Progenitor cell of endocrine pancreas (in vitro differentiated cells): ENCODE measurements at regions not wholly inside any gene's neighbourhood (a gene's known extent, or its start where the extent isn't known, plus 50 kb on each side); places are given as distances from the start of the nearest gene placed in this dataset.

Source experiments
- DNase-seq: peaks from one replicate; pipeline ENCODE4 v3.0.0; 2021; ENCODE audit warnings: low spot score; ENCODE audit not compliant: unreplicated experiment
- H3K27ac Mint-ChIP-seq: 2 replicates; pipeline ENCODE4 v1.8.0; 2021; ENCODE audit warnings: mild to moderate bottlenecking, moderate library complexity, mixed read lengths
- H3K27me3 Mint-ChIP-seq: 2 replicates; pipeline ENCODE4 v1.8.0; 2021; ENCODE audit warnings: mixed read lengths
- H3K36me3 Mint-ChIP-seq: 2 replicates; pipeline ENCODE4 v1.8.0; 2022; ENCODE audit warnings: mixed read lengths; ENCODE audit not compliant: insufficient read depth
- H3K4me1 Mint-ChIP-seq: 2 replicates; pipeline ENCODE4 v1.8.0; 2021; ENCODE audit warnings: low read depth, mixed read lengths
- H3K4me3 Mint-ChIP-seq: 2 replicates; pipeline ENCODE4 v1.8.0; 2021; ENCODE audit warnings: low read depth, mild to moderate bottlenecking, moderate library complexity, mixed read lengths
- H3K9me3 Mint-ChIP-seq: 2 replicates; pipeline ENCODE4 v1.8.0; 2021; ENCODE audit warnings: low read depth, mixed read lengths
- CTCF ChIP-seq: fragments of 200-600 bp; sonication (generic); IDR thresholded peaks from one replicate; pipeline ENCODE4 v1.5.0; 2021; ENCODE audit warnings: antibody characterized with exemption, mild to moderate bottlenecking; ENCODE audit not compliant: unreplicated experiment

- Mint-ChIP-seq H3K27me3 (no peaks in the 10 kb centered on the region), H3K4me1 (peaks cover 1% of the 10 kb centered on the region), H3K27ac (no peak overlapping the region), H3K4me3 (no peak overlapping the region), H3K9me3 (peaks cover 3% of the 10 kb centered on the region), H3K36me3 (no peaks in the 10 kb centered on the region)
- TF ChIP-seq CTCF = no peak
- no peak for DNase-seq
Observed at GRCh38 chr12:45591635-45592034, 137.9 kb upstream of the ARID2 start.

GRCh38 chr12:45596366-45596765 lies 133.1 kb upstream of the ARID2 start:
- H3K27ac Mint-ChIP-seq = no peak overlapping the region
- DNase-seq = no peak
- no peaks in the 10 kb centered on the region for H3K36me3 Mint-ChIP-seq
- peaks cover 3% of the 10 kb centered on the region for H3K9me3 Mint-ChIP-seq
- peaks cover 1% of the 10 kb centered on the region for H3K4me1 Mint-ChIP-seq
- no peak overlapping the region for H3K4me3 Mint-ChIP-seq
- no peaks in the 10 kb centered on the region for H3K27me3 Mint-ChIP-seq
- no peak for TF ChIP-seq CTCF

- Mint-ChIP-seq H3K4me3 (no peak overlapping the region), H3K36me3 (no peaks in the 10 kb centered on the region), H3K27ac (no peak overlapping the region), H3K9me3 (peaks cover 3% of the 10 kb centered on the region), H3K4me1 (peaks cover 4% of the 10 kb centered on the region), H3K27me3 (no peaks in the 10 kb centered on the region)
- TF ChIP-seq CTCF = no peak
- no peak for DNase-seq
Observed at GRCh38 chr12:45598336-45598735, 131.2 kb upstream of the ARID2 start.

- Mint-ChIP-seq H3K4me1 (peaks cover 4% of the 10 kb centered on the region), H3K36me3 (no peaks in the 10 kb centered on the region), H3K9me3 (peaks cover 3% of the 10 kb centered on the region), H3K27me3 (no peaks in the 10 kb centered on the region), H3K27ac (no peak overlapping the region), H3K4me3 (no peak overlapping the region)
- DNase-seq = no peak
- TF ChIP-seq CTCF = no peak
Observed at GRCh38 chr12:45598761-45599160, 130.7 kb upstream of the ARID2 start.

- H3K27ac Mint-ChIP-seq = no peak overlapping the region
- peaks cover 3% of the 10 kb centered on the region for H3K9me3 Mint-ChIP-seq
- peaks cover 4% of the 10 kb centered on the region for H3K4me1 Mint-ChIP-seq
- no peaks in the 10 kb centered on the region for H3K27me3 Mint-ChIP-seq
- no peak for DNase-seq
- no peak overlapping the region for H3K4me3 Mint-ChIP-seq
- no peak for TF ChIP-seq CTCF
- no peaks in the 10 kb centered on the region for H3K36me3 Mint-ChIP-seq
Observed at GRCh38 chr12:45599196-45599595, 130.3 kb upstream of the ARID2 start.

GRCh38 chr12:45601390-45601789 lies 128.1 kb upstream of the ARID2 start:
- Mint-ChIP-seq H3K9me3 (peaks cover 15% of the 10 kb centered on the region), H3K27me3 (no peaks in the 10 kb centered on the region), H3K4me1 (peaks cover 4% of the 10 kb centered on the region), H3K4me3 (no peak overlapping the region), H3K27ac (no peak overlapping the region), H3K36me3 (peaks cover 3% of the 10 kb centered on the region)
- no peak for DNase-seq
- no peak for TF ChIP-seq CTCF
